GM18520 (cell line): ENCODE measurements at regions not wholly inside any gene's neighbourhood (a gene's known extent, or its start where the extent isn't known, plus 50 kb on each side); places are given as distances from the start of the nearest gene placed in this dataset.
"Not testable (repeated sequence)": the region's sequence is repeated elsewhere in the genome, so short reads cannot be mapped to it uniquely, and the experiment has no call there.

Experiments
- ATAC-seq: cut with Tn5 transposase; IDR thresholded peaks from one replicate; pipeline ENCODE4 v1.9.1; 2021; ENCODE audit not compliant: unreplicated experiment

DNA sequence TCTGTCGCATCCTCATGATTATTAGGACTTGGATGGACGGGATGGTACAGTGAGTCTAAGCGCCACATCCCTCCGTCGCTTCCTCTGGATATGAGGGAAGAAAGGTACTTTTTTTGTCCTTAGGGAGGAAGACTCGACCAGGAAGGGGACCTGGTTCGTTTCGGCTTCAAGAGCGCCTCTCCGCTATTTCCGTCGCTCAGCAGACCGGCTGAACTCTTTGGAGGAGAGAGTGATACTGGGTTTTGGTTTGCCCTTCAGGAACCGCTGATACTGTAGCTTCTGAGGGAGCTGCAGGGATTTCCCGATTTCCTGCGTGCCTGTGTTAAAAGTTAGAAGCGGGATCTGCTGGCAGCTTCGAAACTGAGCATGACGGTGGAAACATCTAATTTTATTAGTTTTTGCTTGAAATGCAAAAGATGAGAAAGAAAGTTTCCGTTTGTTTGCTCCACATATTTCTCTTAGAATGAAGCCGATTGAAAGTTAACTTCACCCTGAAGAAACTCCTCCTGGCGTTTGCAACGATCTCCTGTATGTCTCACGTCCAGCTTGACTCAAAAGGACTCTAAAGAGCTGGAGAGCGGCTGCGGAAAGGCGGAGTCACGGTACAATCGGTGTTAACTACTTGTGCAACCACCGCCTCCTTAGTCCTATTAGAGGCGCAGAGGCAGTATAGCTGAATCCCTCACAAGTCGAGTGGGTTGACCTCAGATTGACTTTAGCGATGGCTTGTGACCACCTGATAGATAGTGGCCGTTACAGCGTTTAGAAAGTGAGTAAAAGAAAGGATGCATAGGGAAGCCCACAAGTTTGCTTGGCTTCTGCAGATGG lies 129.4 kb downstream of the TRIM27 start:
- ATAC-seq, result no peak

- not testable (repeated sequence) for ATAC-seq
Observed at GRCh38 chr6:28800647-28801046, 123.1 kb downstream of the TRIM27 start.

DNA sequence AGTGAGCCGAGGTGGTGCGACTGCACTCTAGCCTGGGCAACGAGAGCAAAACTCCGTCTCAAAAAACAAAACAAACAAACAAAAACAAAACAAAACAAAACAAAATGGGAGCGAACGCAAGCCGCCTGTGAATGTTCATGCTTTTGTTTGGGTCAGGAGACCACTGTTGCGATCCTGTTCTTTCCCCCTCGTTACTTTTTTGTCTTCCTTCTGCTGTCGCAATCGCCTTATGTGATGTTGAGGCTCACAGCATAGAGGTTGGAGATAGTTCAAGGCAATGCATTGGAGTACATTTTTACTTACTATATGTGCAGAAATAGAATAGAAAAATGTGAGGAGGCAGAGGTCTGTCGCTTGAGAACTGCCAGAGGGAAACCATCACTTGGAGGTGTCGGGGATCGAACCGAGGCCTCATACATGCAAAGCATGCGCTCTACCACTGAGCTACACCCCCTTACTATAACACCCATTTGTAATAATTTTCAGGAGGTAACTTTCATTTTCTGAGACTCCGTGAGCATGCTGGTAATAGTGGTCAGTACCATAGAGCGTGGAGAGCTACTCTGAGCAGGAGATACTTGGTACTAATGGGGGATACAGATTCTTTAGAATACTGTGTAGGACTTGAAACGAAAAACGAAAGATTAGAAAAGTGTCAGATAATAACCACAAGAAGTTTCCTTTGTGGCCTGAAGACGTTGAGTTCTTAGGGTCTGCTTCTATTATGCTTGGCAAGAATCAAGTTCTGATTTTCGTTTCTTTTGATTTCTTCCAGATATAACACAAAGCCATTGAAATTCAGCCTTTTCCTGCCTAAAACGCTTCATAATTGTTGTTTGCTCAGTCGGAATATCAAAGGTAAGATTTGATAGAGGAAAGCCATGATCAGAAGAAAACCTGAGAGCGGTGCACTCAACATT lies 121.1 kb downstream of the TRIM27 start:
- ATAC-seq, result no peak

GRCh38 chr6:28803337-28803709 lies 120.5 kb downstream of the TRIM27 start:
- no peak for ATAC-seq

GRCh38 chr6:28807682-28808280 lies 116.0 kb downstream of the TRIM27 start:
- ATAC-seq, result no peak

DNA sequence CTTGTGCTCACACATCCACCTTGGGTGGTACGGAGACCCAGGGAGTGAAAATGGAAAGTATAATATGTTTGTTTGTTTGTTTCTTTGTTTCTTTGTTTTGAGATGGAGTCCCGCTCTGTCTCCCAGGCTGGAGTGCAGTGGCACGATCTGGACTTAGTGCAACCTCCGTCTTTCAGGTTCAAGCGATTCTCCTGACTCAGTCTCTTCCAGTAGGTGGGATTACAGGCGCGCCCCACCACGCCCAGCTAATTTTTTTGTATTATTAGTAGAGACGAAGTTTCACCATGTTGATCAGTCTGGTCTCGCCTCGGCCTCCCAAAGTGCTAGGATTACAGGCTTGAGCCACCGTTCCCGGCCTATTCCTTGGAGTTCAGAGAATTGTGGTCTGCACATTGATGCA lies 115.4 kb downstream of the TRIM27 start:
- no peak for ATAC-seq

- ATAC-seq, result no peak
Observed at GRCh38 chr6:28809947-28810658, 113.7 kb downstream of the TRIM27 start.

DNA sequence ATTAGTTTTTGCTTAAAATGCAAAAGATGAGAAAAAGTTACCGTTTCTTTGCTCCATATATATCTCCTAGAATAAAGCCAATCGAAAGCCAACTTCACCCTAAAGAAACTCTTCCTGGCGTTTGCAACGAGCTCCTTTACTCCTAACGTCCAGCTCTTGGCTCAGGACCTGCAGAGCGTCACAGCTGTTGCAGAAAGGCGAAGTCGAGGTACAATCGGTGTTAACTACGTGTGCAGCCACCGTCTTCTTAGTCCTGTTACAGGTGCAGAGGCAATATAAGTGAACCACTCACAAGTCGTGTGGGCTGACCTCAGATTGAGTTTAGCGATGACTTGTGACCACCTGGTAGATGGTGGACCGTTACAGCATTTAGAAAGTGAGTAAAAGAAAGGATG lies 113.1 kb downstream of the TRIM27 start:
- no peak for ATAC-seq

DNA sequence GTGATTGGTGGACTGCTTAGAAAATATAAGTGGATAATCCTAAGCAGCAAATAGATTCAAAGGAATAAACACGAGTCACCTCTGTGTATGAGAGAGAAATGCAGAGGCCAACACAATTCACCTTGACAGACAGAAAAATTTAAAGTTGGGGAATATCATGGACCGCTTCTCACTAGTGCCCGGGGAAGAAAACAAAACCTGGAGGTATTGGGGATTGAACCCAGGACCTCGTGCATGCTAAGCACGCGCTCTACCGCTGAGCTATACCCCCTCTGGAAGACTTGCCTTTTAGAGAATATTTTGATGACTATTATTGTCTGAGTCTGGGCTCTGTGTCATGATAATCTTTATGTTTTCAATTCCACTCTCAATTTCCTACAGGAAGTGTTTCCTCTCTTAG lies 111.9 kb downstream of the TRIM27 start:
- no peak for ATAC-seq

GRCh38 chr6:28812778-28813569 lies 110.8 kb downstream of the TRIM27 start:
- ATAC-seq, result no peak

DNA sequence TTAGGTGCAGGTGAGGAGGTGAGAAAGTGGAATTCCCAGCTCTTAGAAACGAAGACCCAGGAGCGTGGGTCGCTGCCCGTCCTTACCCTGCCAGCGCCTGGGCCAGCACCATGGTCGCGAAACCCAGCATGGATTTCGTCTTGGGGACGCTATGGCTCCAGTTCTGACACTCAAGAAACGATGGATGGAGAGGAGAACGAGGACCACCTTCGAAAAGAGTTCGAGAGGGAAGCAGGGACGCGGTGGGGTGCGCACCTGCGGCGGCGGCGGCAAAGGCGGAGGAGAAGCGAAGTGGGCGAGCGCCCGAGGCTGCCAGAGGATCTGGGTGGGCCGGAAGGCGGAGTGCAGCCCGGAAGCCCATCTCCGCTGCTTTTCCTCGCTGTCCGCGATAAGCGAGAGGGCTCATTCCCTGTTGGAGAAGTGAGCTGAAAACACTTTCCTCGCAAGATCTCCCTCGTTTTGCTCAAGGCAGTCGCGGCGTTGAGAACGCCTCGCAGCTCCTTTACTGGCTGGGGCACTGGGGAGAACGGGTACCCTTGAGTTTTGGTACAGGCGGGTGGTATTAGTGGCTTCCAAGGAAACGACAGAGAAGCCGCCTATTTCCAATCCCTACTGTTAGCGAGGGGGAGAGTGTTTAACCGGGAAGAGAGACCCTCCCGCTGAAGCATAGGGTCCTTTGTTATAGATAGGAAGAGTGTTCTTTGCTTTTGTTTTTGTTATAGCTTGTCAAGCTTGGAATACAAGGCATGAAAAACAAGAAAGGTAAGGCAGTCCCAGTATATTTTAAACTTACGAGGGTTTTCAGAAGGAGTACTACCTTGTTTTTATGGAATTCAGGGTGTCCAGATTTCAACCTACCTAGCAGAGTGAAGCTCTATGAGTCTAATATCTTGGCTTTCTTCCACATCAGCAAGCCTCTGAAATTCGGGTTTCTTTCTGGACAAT lies 109.5 kb downstream of the TRIM27 start:
- no peak for ATAC-seq

GRCh38 chr6:28816339-28816908 lies 107.4 kb downstream of the TRIM27 start:
- ATAC-seq, result no peak

- no peak for ATAC-seq
Observed at GRCh38 chr6:28816909-28817807, 106.6 kb downstream of the TRIM27 start.

DNA sequence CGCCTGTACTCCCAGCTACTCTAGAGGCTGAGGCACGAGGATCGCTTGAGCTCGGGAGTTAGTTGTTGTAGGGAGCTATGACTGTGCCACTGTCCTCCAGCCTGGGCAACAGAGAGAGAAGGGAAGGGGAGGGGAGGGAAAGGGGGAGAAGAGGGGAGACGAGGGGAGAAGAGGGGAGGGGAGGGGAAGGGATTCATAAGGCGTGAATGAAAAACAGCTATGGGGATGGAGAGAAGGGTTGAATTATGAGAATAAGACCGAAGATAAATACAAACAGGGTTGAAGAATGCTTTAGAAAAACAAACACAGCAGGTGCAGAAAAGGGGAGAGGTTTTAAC lies 106.0 kb downstream of the TRIM27 start:
- ATAC-seq, result no peak

GRCh38 chr6:28824793-28825731 lies 98.7 kb downstream of the TRIM27 start:
- ATAC-seq, result no peak

DNA sequence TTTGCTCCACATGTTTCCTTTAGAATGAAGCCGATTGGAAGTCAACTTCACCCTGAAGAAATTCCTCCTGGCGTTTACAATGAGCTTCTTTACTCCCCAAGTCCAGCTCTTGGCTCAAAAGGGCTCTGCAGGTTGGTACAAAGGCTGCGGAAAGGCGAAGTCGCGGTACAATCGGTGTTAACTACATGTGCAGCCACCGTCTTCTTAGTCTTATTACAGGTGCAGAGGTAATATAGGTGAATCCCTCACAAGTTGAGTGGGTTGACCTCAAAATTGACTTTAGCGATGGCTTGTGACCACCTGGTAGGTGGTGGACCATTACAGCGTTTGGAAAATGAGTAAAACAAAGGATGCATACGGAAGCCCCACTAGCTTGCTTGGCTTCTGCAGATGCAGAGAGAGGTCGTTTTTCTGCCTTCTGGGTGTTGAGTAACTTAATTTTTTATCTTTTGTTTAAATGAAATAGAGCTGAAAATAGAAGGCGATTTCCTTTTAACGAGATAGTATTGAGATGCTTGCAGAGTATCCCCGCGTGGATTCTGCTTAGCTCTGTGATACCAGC lies 98.0 kb downstream of the TRIM27 start:
- no peak for ATAC-seq
